ENCODE measurements at regions not wholly inside any gene's neighbourhood (a gene's known extent, or its start where the extent isn't known, plus 50 kb on each side); places are given as distances from the start of the nearest gene placed in this dataset.

GRCh38 chr9:23934291-23934906 is 108.4 kb upstream of the ELAVL2 start:
- H3K9me3 Mint-ChIP-seq, result peaks cover 2 to 9% (median 5%) of the 10 kb centered on the region in 5 donors
- Histone ChIP-seq H3K9me3 (ENCODE audit: low read length) (no peaks in the 10 kb centered on the region), H3K27me3 (ENCODE audit: insufficient read depth, low read length, poor library complexity, severe bottlenecking) (no peaks in the 10 kb centered on the region), H3K4me3 (ENCODE audit: low read length) (no peak overlapping the region), H3K27ac (ENCODE audit: low read depth, low read length) (no peak overlapping the region), H3K36me3 (ENCODE audit: insufficient read depth, low read length) (no peaks in the 10 kb centered on the region), H3K4me1 (ENCODE audit: insufficient read depth, low read length) (no peaks in the 10 kb centered on the region)
- H3K27me3 Mint-ChIP-seq, result no peaks in the 10 kb centered on the region
- DNase-seq, result no peak
- CTCF ChIA-PET, result no interaction called here
- H3K4me1 Mint-ChIP-seq, result no peaks in the 10 kb centered on the region
- H3K36me3 Mint-ChIP-seq, result no peaks in the 10 kb centered on the region
- no peak overlapping the region for H3K4me3 Mint-ChIP-seq
- no peak overlapping the region for H3K27ac Mint-ChIP-seq
- POLR2A ChIA-PET, result no interaction called here

GRCh38 chr9:23933348-23933747 is 107.3 kb upstream of the ELAVL2 start:
- Histone ChIP-seq H3K4me3 (ENCODE audit: low read length) (no peak overlapping the region), H3K36me3 (ENCODE audit: insufficient read depth, low read length) (no peaks in the 10 kb centered on the region), H3K4me1 (ENCODE audit: insufficient read depth, low read length) (no peaks in the 10 kb centered on the region), H3K27ac (ENCODE audit: low read depth, low read length) (no peak overlapping the region), H3K27me3 (ENCODE audit: insufficient read depth, low read length, poor library complexity, severe bottlenecking) (no peaks in the 10 kb centered on the region), H3K9me3 (ENCODE audit: low read length) (no peaks in the 10 kb centered on the region)
- Mint-ChIP-seq H3K4me3 (no peak overlapping the region), H3K27ac (no peak overlapping the region), H3K36me3 (no peaks in the 10 kb centered on the region), H3K9me3 (peaks cover 2 to 17% (median 7%) of the 10 kb centered on the region in 5 donors), H3K4me1 (no peaks in the 10 kb centered on the region), H3K27me3 (no peaks in the 10 kb centered on the region)
- DNase-seq, result no peak
- CTCF ChIA-PET, result no interaction called here
- POLR2A ChIA-PET, result no interaction called here

- H3K4me3 Mint-ChIP-seq, result no peak overlapping the region
- H3K4me3 ChIP-seq (ENCODE audit: low read length), result no peak overlapping the region
- H3K4me1 Mint-ChIP-seq, result no peaks in the 10 kb centered on the region
- no peak overlapping the region for H3K27ac ChIP-seq (ENCODE audit: low read depth, low read length)
- no peaks in the 10 kb centered on the region for H3K9me3 ChIP-seq (ENCODE audit: low read length)
- no peaks in the 10 kb centered on the region for H3K4me1 ChIP-seq (ENCODE audit: insufficient read depth, low read length)
- no peaks in the 10 kb centered on the region for H3K27me3 ChIP-seq (ENCODE audit: insufficient read depth, low read length, poor library complexity, severe bottlenecking)
- H3K36me3 ChIP-seq (ENCODE audit: insufficient read depth, low read length), result no peaks in the 10 kb centered on the region
- H3K27me3 Mint-ChIP-seq, result no peaks in the 10 kb centered on the region
- H3K27ac Mint-ChIP-seq, result no peak overlapping the region
- H3K36me3 Mint-ChIP-seq, result no peaks in the 10 kb centered on the region
- H3K9me3 Mint-ChIP-seq, result peaks cover 4 to 27% (median 10%) of the 10 kb centered on the region in 5 donors
- ChIA-PET CTCF (no interaction called here), POLR2A (no interaction called here)
- DNase-seq, result no peak
Measured at GRCh38 chr9:23926368-23926767, 100.3 kb upstream of the ELAVL2 start.

GRCh38 chr9:23914431-23915003 is 88.5 kb upstream of the ELAVL2 start:
- no peak overlapping the region for H3K4me3 Mint-ChIP-seq
- POLR2A ChIA-PET, result no interaction called here
- peak in 1 of 5 donors; percentile 42 for DNase-seq
- H3K27me3 Mint-ChIP-seq, result no peaks in the 10 kb centered on the region
- H3K27ac Mint-ChIP-seq, result no peak overlapping the region
- H3K4me3 ChIP-seq (ENCODE audit: low read length), result no peak overlapping the region
- H3K9me3 ChIP-seq (ENCODE audit: low read length), result no peaks in the 10 kb centered on the region
- H3K36me3 ChIP-seq (ENCODE audit: insufficient read depth, low read length), result no peaks in the 10 kb centered on the region
- H3K27ac ChIP-seq (ENCODE audit: low read depth, low read length), result no peak overlapping the region
- CTCF ChIA-PET, result no interaction called here
- no peaks in the 10 kb centered on the region for H3K4me1 Mint-ChIP-seq
- H3K4me1 ChIP-seq (ENCODE audit: insufficient read depth, low read length), result no peaks in the 10 kb centered on the region
- H3K36me3 Mint-ChIP-seq, result no peaks in the 10 kb centered on the region
- H3K27me3 ChIP-seq (ENCODE audit: insufficient read depth, low read length, poor library complexity, severe bottlenecking), result no peaks in the 10 kb centered on the region
- peaks cover 0 to 42% (median 22%) of the 10 kb centered on the region in 5 donors for H3K9me3 Mint-ChIP-seq

- H3K4me3 Mint-ChIP-seq, result no peak overlapping the region
- peaks cover 4 to 27% (median 24%) of the 10 kb centered on the region in 5 donors for H3K9me3 Mint-ChIP-seq
- H3K27ac Mint-ChIP-seq, result no peak overlapping the region
- no peaks in the 10 kb centered on the region for H3K4me1 Mint-ChIP-seq
- H3K4me3 ChIP-seq (ENCODE audit: low read length), result no peak overlapping the region
- no peaks in the 10 kb centered on the region for H3K27me3 Mint-ChIP-seq
- H3K27ac ChIP-seq (ENCODE audit: low read depth, low read length), result no peak overlapping the region
- H3K36me3 ChIP-seq (ENCODE audit: insufficient read depth, low read length), result no peaks in the 10 kb centered on the region
- no peaks in the 10 kb centered on the region for H3K9me3 ChIP-seq (ENCODE audit: low read length)
- no peaks in the 10 kb centered on the region for H3K36me3 Mint-ChIP-seq
- H3K4me1 ChIP-seq (ENCODE audit: insufficient read depth, low read length), result no peaks in the 10 kb centered on the region
- ChIA-PET POLR2A (no interaction called here), CTCF (no interaction called here)
- H3K27me3 ChIP-seq (ENCODE audit: insufficient read depth, low read length, poor library complexity, severe bottlenecking), result no peaks in the 10 kb centered on the region
- DNase-seq, result no peak
Measured at GRCh38 chr9:23907343-23907742, 81.3 kb upstream of the ELAVL2 start.

GRCh38 chr9:23887781-23888180 is 61.7 kb upstream of the ELAVL2 start:
- no peaks in the 10 kb centered on the region for H3K4me1 Mint-ChIP-seq
- no peak overlapping the region for H3K4me3 ChIP-seq (ENCODE audit: low read length)
- CTCF ChIA-PET, result no interaction called here
- POLR2A ChIA-PET, result no interaction called here
- no peak overlapping the region for H3K27ac Mint-ChIP-seq
- no peak for DNase-seq
- H3K27me3 Mint-ChIP-seq, result no peaks in the 10 kb centered on the region
- H3K27ac ChIP-seq (ENCODE audit: low read depth, low read length), result no peak overlapping the region
- H3K9me3 Mint-ChIP-seq, result peaks cover 7 to 32% (median 19%) of the 10 kb centered on the region in 5 donors
- no peaks in the 10 kb centered on the region for H3K9me3 ChIP-seq (ENCODE audit: low read length)
- no peaks in the 10 kb centered on the region for H3K36me3 Mint-ChIP-seq
- H3K27me3 ChIP-seq (ENCODE audit: insufficient read depth, low read length, poor library complexity, severe bottlenecking), result no peaks in the 10 kb centered on the region
- no peaks in the 10 kb centered on the region for H3K4me1 ChIP-seq (ENCODE audit: insufficient read depth, low read length)
- no peaks in the 10 kb centered on the region for H3K36me3 ChIP-seq (ENCODE audit: insufficient read depth, low read length)
- no peak overlapping the region for H3K4me3 Mint-ChIP-seq

All from CD8-positive, alpha-beta memory T cell (primary cell).